Ramos (cell line): ENCODE measurements at regions not wholly inside any gene's neighbourhood (a gene's known extent, or its start where the extent isn't known, plus 50 kb on each side); places are given as distances from the start of the nearest gene placed in this dataset.
"Not testable (repeated sequence)": the region's sequence is repeated elsewhere in the genome, so short reads cannot be mapped to it uniquely, and the experiment has no call there.

Source experiments
- in situ Hi-C: fragments of 300-500 bp; cut with MboI; formaldehyde crosslinking; loops from one replicate; pipeline ENCODE4 v1.14.3; 2022; ENCODE audit warnings: low sequenced_read_pairs; ENCODE audit not compliant: unreplicated experiment

DNA sequence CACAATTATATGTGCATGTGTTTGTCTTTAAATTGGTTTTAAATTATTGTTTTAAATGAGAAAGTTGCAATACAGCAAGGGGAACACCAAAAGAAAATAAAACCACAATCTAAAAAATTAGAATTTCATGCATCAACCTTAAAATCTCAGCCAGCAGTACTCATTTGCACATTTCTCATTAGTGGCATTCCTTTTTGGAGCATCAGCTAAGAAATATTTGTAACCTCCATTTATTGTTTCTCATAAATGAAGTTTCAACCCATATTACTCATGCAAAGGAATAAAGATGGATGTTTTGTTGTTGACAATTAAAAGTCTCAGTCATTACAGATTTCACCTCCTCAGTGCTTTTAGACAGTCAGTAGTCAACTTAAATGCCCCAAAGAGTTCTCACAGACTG, 160.1 kb downstream of the TBX15 start:
- in situ Hi-C loops = no loop called here

DNA sequence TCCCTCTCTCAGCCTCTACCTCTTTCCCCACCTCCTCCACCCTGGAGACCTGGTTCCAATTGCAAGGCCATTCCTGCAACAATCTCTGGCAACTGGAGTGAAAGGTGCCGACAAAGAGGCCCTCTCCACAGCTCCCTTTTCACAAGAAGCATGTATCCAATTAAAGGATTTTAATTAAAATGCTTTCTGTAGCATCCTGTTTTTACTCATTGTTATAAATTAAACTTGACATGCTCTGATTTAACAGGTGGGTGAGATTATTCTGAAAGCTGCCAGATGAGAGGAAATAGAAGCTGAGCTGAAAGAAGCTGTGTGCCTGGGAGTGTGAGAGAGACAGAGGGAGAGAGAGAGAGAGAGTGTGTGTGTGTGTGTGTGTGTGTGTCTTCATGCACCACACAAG, 160.5 kb downstream of the TBX15 start:
- in situ Hi-C loops = no loop called here

DNA sequence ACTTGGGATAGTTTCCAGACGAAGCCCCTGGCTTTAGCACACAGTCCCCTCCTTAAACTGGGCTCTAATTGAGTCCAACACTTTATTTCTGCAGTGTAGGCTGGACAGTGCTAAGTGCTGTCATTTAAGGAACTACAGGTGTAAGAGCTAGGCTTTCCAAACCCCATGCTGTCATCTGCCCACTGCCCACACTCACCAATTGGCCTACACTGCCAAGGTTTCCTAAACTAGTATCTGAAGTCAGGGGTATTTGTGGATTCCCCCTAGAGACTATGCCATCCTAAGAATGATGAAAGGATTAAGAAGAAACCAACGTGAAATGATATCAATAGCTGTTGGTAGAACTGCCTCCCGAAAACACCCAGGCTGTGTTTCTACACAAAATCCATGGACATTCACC, 160.9 kb downstream of the TBX15 start:
- in situ Hi-C loops = no loop called here

DNA sequence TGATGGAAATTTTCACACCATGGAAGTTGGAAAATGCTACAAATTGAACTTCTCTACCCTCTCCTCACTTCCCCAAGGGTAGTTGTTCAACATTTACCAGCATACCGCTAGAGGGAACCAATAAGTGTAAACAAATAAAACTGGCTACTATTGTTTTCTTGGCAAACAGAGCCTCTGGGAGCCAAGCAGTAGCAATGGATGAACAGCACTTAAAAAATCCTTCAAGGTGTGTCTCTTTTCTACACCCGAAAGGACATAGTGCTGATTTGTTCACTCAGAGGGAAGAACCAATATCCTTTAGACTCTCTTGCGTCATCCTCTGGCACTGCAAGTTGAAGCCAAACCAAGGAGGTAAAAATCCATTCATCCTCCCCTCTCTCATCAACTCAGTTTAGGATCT, 161.5 kb downstream of the TBX15 start:
- in situ Hi-C loops = no loop called here

DNA sequence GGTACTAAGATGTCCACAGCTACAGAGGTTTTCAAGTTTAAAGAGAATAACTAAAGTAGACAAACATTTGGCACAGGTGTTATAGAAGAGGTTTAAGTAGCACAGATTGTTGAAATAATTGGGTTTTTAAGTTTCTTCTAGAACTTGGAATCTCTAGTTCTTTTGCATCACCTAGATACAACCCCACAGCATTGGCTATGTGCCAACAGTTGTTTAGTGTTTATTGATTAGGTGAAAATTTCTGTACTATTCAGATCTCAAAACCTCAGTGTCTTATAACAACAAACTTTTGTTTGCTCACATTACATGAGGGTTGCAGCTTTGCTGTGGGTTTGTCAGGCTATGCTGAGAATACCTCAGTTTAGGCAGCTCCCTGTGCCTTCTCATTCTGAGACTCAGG, 162.5 kb downstream of the TBX15 start:
- in situ Hi-C loops = no loop called here

DNA sequence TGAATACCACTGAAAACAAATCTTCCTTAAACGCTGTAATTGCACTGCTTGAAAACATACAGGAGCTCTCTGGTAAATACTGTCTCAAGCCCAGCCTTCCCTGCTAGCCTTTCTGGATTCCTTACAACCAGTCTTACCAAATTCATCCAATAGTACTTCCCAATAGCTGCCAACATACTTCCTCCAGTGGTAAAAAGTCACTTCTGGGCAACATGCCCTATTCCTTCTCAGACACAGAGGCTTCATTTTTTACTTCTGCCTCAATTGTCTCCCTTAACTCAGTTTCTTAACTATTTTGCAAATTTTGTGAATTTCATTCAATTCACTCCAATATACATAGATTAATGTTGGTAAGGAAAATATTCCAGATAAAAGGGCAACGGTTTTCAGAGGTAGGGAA, 166.3 kb downstream of the TBX15 start:
- in situ Hi-C loops = no loop called here

DNA sequence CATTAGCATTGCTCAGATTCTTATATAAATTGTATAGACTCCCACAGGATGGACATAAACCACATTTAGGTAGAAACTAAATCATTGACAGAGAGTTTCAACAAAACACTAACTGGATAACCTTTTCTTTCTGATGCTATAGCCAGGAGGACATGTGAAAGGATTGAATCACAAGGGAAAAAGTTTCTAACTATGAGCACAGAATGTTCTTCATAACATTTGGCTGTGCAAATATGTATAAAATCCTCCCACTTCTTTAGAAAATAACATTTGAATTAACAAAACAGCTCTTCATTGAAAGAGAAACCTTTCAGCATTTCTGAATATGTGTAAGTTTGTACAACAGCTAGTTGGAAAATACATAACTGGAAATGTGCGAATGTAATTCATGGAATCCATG, 167.3 kb downstream of the TBX15 start:
- in situ Hi-C loops = no loop called here

DNA sequence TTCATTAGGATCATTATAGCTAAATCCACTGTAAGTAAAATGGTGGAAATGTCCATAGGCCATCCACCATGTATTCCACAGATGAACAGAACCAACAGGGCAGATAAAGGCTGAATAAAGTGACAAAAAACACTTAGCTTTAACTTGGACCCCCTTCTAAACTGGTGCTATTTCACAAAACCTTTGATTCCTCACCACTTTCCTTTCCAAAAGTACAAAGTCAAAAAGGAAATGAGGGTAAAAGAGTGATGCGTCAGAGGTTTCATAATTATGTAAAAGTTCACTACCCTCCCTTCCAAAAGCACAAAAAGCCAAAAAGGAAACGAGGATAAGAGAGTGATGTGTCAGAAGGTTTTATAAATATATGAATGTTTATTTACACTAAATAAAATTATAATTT, 172.2 kb downstream of the TBX15 start:
- in situ Hi-C loops = no loop called here

DNA sequence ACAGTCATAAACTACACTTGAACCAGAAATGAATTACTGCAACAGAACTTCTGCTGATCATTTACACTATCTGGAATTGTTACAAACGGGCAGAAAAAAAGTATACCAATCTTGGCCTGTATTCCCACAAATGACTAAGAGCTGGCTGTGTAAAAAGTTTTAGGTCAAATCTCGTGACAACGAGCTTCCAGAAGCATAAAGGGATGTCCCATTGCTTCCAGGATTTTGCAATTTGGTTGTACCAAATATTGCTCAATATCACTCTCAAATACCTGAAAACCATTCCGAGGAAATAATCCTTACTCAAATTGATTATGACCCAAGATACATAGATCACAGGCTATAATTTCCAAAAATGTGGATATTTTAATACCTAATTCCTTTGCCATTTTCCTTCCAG, 175.6 kb downstream of the TBX15 start:
- in situ Hi-C loops = no loop called here

DNA sequence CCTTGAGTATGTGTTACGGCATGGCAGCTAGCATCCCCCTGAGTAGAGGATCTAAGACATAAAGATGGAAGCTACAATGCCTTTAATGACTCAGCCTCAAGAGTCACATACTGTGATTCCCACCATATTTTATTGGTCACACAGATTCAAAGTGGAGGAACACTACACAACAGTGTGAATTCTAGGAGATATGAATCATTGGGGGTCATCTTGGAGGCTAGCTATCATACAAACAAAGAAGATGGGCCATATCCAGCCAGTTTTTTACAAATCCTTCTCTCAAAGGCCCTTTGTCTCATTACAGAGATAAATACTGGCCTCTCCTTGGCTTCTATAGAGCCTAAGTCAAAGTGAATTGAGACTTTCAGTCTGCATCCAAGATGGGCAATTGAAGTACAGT, 177.0 kb downstream of the TBX15 start:
- in situ Hi-C loops = no loop called here

DNA sequence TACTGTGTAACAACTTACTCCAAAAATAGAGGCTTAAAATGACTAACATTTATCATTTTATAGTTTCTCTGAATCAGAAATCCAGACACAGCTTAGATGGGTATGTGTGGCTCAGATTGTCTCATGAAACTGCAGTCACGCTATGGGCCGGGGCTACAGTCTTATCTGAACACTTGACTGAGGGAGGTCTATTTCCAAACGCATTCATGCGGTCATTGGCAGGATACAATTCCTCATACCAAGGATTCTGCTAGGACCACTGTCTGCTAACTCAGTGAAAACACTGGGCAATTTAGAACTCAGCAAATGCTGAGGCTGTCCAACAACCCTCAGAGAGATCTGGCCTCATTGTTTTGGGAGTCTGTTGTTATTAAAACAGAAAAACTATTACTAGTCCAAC, 178.6 kb downstream of the TBX15 start:
- in situ Hi-C loops = no loop called here

DNA sequence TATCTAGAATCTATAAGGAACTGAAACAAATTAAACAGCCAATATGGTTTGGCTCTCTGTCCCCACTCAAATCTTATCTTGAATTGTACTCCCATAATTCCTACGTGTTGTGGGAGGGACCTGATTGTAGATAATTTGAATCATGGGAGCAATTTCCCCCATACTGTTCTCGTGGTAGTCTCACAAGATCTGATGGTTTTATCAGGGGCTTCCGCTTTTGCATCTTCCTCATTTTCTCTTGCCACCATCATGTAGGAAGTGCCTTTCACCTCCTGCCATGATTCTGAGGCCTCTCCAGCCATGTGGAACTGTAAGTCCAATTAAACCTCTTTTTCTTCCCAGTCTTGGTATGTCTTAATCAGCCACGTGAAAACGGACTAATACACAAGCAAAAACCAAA, 185.0 kb downstream of the TBX15 start:
- in situ Hi-C loops = not testable (repeated sequence)

DNA sequence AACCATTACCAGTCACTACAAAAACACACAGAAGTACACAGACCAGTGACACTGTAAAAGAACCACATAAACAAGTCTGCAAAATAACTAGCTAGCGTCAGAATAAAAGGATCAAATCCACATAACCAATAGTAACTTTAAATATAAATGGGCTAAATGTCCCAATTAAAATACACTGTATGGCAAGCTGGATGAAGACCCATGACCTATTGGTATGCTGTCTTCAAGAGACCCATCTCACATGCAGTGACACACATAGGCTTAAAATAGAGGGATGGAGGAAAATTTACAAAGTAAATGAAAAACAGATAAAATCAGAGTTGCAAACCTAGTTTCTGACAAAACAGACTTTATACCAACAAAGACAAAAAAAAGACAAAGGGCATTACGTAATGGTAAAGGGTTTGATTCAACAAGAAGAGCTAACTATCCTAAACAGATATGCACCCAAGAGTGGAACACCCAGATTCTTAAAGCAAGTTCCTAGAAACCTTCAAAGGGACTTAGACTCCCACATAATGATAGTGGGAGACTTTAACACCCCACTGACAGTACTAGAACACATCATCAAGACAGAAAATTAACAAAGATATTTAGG, 196.9 kb downstream of the TBX15 start:
- in situ Hi-C loops = no loop called here

DNA sequence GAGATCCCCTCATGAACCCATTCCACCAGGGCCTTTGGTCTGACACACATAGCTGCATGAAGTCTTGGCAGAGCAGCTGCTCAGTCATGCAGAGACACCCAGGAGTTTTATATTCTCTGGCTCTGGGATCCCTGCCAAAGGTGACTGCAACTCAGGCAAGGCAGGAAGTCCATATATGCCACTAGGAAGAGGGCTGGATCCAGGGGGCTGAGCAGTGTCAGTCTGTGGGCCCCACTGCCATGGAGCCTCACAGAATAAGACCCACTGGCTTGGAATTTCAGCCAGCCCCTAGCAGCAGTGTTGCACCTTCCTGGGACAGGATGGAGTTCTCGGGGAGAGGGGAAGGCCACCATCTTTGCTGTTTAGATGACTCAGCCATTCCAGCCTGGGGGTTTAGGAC, 199.7 kb downstream of the TBX15 start:
- in situ Hi-C loops = no loop called here

DNA sequence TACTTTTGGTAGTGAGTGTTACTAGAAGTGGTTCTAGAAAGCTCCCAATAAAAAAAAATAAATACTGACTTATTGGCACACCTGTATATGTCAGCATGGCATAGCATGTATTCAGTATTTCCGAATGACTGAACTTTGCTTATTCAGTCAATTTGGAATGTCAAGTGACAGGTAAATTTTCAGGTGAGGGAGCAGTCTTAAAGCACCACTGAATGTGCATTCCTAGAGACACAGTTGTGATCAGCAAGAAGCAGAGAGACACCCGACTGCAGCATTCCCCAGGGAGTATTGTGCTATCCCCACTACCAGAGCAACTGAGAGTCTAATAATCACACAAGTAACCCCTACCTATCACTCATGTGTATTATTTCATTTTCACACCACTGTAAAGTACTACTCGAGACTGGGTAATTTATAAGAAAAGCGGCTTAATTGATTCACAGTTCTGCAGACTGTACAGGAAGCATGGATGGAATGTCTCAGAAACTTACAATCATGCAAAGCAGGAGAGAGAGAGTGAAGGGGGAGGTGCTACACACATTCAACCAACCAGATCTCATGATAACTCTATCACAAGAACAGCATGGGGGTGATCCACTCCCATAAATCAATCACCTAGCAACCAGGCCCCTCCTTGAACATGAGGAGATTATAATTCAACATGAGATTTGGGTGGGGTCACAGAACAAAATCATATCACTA, 201.5 kb downstream of the TBX15 start:
- in situ Hi-C loops = no loop called here

DNA sequence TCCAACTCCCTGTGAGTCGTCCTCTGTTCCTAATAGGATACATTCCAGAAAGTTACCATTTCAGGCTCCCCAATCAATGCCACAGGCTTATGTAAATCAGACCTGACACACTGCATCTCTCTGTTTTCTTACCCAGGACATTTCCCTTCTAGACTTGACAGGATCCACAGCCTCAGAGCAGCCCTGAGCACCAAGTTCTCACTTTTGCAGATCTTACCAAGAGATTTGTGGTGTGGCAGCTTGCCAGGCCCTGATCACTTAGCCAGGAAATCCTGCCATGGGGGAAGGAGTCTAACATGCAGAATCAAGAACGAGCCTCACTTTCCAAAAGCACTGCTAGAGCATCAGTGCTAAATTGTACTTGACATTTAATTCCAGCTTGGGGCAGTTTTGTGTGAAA, 202.9 kb downstream of the TBX15 start:
- in situ Hi-C loops = no loop called here

DNA sequence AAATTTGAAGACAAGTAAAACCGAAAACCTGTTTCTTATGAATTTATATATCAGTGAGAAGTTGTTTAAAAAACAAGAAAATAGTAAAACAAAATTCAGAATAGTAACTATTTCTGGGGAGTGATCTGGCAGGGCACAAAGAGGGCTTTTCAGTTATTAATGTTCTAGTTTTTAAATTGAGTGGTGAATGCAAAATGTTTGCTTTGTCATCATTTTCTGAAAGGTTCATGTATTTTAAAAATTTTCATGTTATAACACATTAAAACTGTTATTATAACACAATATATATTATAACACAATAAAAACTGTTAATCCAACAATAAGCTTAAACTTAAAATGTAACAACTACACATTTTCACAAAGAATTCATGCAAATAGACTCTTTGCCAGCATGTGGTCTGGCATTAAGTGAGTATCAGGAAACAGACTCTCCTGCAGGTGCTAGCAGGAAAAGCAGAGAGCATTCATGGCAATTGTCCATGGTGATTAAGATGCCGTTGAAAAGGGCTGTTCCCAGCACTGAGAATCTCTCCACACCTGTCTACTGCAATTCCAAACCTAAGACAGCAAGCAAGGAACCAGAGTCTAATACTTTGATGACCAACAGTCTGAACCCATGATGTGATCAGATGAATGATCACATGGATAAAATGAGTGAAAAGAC, 204.9 kb downstream of the TBX15 start:
- in situ Hi-C loops = no loop called here

DNA sequence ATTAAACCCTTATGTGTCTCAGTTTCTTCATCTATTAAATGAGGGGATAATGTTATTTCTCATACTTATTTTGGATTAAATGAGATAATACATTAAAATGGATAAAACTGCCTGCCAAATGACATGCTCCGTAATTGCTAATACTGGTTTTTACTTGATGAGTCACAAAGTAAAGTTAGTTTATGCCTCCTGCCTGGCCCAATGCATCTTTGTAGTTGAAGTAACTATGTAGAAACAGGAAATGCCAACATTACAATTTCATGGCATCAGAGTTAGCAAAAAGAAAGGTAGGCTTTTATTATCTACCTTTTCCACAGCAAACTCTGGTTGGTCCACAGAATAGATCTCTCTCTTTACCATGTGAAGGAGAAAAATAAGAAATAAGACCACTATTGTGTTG, 214.5 kb downstream of the TBX15 start:
- in situ Hi-C loops = no loop called here

DNA sequence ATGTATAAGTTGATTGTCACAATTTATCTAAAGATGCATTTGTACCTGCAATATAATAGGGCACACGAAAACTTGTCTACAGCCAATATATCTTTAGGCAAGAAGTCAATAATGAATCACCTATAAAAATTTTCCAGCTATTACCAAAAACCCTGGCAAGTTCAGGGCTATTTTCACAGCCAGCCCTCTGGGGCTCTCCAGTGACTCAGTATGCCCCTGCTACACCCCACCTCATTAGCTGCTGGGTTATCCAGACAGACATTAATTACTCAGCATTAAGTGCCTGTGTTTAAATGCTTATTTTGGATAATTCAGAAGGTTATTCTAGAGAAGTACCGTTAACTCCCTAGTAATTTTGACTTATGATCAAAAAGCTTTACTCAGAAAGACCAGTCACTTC, 220.2 kb downstream of the TBX15 start:
- in situ Hi-C loops = no loop called here

DNA sequence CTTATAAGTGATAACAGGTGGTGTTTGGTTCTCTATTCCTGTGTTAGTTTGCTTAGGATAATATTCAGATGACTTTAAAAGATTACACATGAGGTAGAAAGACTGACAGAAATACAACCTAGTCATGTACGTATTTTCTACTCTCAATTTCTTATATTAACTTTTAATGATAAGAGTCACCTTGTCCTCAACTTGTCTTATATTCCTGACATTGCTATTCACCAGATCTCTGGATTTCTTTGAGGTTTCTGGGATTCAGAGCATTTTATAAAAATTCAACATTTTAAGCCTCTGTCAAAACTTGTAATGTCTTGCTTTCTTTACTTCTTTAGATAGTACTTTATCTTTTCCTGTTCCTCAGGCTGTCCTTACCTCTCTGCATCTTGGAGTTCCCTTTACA, 234.2 kb downstream of the TBX15 start:
- in situ Hi-C loops = no loop called here

DNA sequence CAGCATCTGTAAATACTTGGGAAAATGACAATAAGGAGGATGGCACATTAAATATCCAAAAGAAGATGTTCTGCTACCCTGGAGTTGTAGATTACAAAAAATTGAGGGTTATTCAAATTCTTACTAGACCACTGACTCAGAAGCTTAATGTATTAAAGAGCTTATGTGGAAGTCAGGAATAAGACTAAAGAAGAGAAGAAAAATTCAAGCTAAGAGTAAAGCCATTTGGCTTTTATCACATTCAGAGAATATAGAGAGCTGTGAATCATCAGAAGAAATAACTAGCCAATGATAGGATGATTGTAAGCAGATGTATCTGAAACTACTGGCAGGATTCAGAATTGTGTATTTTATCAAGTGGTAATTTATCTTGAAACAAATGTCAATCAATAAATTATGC, 237.0 kb downstream of the TBX15 start:
- in situ Hi-C loops = no loop called here

DNA sequence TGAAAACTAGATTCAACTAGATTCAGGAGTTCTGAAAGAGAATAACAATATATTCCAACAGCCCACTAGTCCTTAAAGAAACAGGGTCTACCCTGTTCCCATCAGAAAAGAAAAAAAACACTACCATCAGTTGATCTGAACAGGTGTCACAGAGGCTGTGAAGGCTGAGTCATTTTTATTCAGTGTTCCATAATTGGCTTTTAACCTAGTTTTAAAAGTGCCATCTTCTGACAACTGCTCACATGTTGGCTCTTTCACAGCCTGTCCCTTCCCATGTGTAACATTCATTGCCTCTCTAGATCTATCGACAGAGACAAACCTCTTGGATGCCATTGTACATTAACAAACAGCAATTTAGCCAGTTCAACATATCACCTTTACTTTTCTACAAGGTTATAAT, 243.7 kb downstream of the TBX15 start:
- in situ Hi-C loops = no loop called here
